Naive B cell (primary cell): ENCODE measurements at regions not wholly inside any gene's neighbourhood (a gene's known extent, or its start where the extent isn't known, plus 50 kb on each side); places are given as distances from the start of the nearest gene placed in this dataset.

ENCODE experiments used
- ATAC-seq, 2 donors: fragments of 150-1000 bp; cut with Tn5 transposase; 2 replicates each; pipeline ENCODE4 v1.10.0; 2021; ENCODE audit warnings: low read depth in 2 of 2, mild to moderate bottlenecking in 2 of 2, moderate library complexity in 2 of 2
- DNase-seq: peaks from one replicate; pipeline ENCODE4 v3.0.0; 2022
- H3K27ac Mint-ChIP-seq, 6 donors: one replicate each; pipeline ENCODE4 v1.8.0; 2020 to 2022; ENCODE audit warnings: mild to moderate bottlenecking in 6 of 6, mixed read lengths in 6 of 6, moderate library complexity in 5 of 6, inconsistent platforms in 2 of 6
- H3K27me3 Mint-ChIP-seq, 3 donors: one replicate each; pipeline ENCODE4 v1.8.0; 2021 to 2022; ENCODE audit warnings: mixed read lengths in 3 of 3, mild to moderate bottlenecking in 1 of 3
- H3K36me3 Mint-ChIP-seq, 2 donors: one replicate each; pipeline ENCODE4 v1.8.0; 2020 to 2022; ENCODE audit warnings: mixed read lengths in 2 of 2, inconsistent platforms in 1 of 2, mild to moderate bottlenecking in 1 of 2
- H3K4me1 Mint-ChIP-seq, 3 donors: one replicate each; pipeline ENCODE4 v1.8.0; 2020 to 2022; ENCODE audit warnings: mixed read lengths in 3 of 3, inconsistent platforms in 1 of 3, mild to moderate bottlenecking in 1 of 3, moderate library complexity in 1 of 3
- H3K4me3 Mint-ChIP-seq, 8 donors: one replicate each; pipeline ENCODE4 v1.8.0; 2020 to 2022; ENCODE audit warnings: mild to moderate bottlenecking in 8 of 8, mixed read lengths in 8 of 8, moderate library complexity in 8 of 8, inconsistent platforms in 2 of 8
- H3K9me3 Mint-ChIP-seq, 7 donors: one replicate each; pipeline ENCODE4 v1.8.0; 2020 to 2022; ENCODE audit warnings: mixed read lengths in 7 of 7, mild to moderate bottlenecking in 5 of 7, inconsistent platforms in 2 of 7, moderate library complexity in 1 of 7

DNA sequence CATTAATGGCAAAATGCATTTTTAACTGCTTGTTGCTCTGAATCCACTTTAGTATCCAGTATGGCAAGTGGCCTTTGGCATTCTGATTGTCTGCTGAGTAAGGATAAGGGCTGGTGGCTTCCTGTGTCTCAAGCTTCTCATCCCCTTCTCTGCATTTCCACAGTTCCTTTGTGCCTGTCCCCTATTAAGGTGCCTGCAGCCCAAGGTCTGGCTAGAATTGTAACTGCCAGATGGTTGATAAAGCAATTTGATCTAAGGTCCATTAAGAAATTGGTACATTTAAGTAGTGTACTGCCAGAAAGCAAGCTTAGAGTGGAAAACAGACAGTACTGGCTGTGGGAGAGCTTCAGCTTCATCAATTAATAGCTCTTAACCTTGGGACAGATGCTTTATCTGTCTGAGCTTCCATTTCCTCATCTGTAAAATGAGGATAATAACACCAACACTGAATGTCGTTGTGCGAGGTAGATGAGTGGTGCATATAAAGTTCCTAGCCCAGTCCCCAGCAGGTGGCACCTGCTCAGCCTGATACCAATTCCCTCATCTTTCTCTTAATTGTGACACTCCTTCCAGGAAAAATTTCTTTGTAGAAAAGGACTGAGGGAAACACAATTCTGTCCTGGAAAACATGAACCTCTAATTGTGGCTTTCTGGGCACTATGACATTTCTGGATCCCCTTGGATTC is 570.6 kb upstream of the GCFC2 start:
- no peaks in the 10 kb centered on the region for H3K27me3 Mint-ChIP-seq
- no peak overlapping the region for H3K4me3 Mint-ChIP-seq
- DNase-seq (no peak), ATAC-seq (no peak)
- peaks cover 0 to 1% (median 0%) of the 10 kb centered on the region in 7 donors for H3K9me3 Mint-ChIP-seq
- no peaks in the 10 kb centered on the region for H3K4me1 Mint-ChIP-seq
- H3K36me3 Mint-ChIP-seq: no peaks in the 10 kb centered on the region
- peak overlapping the region in 1 of 6 donors; percentile 60 for H3K27ac Mint-ChIP-seq

DNA sequence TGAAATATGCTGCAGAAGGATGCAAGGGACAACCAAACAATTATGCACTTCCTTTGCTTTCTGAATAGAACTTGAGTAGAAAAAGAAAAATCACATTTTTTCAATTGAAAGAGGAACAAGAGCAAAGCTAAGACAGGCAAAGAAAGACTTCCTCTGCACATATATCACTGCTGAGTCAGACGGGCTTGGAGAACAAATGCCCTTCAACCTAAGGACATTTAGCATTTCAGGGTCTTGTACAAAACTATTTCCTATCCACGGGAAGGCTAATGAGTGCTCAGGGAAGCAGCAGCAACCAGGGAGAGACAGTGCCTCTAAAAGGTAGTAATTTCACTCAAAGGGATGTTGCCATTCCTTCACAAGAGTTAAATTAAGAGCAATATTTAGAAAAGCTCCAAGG is 570.0 kb upstream of the GCFC2 start:
- H3K27me3 Mint-ChIP-seq: no peaks in the 10 kb centered on the region

DNA sequence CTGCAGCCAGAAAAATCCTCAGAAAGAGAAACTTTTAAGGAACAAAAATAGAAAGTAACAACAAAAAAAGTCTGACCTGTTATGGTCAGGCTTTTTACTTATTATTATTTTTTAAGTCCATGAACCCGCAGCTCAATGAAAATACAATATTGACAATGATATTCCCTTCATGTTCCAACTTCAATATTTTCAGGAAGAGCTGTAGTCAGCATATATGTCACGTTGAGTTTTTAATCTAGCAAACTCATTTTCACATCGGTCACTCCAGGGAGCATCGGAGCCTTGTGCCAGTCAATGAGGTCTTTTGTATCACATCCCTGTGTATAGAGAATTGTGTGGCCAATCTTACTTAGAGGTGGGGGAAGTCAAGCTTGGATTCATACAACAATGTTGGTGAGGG is 568.4 kb upstream of the GCFC2 start:
- ATAC-seq (no peak), DNase-seq (no peak)
- Mint-ChIP-seq H3K27ac (no peak overlapping the region), H3K9me3 (peaks cover 0 to 4% (median 0%) of the 10 kb centered on the region in 7 donors), H3K36me3 (no peaks in the 10 kb centered on the region), H3K4me3 (no peak overlapping the region), H3K27me3 (no peaks in the 10 kb centered on the region), H3K4me1 (no peaks in the 10 kb centered on the region)

More for the DNA sequence above, 570.0 kb upstream of the GCFC2 start:
- ATAC-seq (no peak), DNase-seq (no peak)
- Mint-ChIP-seq H3K4me1 (no peaks in the 10 kb centered on the region), H3K9me3 (peaks cover 0 to 4% (median 0%) of the 10 kb centered on the region in 7 donors), H3K36me3 (no peaks in the 10 kb centered on the region), H3K27ac (no peak overlapping the region), H3K4me3 (no peak overlapping the region)

DNA sequence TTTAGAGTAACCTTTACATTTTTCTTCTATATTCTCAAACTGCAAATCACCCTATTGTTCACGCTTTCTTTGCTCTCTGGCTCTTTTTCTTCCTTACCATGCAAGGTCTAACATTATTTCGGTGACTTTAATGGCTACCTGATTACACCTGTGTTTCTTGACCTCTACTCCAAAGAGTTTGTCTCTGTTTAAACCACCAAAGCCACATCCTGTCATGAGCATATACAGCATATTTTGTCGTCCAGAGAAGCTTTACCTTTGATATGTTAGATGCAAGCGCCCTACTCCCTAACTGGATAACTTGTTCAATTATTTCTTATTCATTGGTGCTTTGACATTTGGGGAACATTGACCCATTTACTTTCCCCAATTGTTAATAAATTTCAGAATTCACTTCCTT is 565.1 kb upstream of the GCFC2 start:
- H3K4me3 Mint-ChIP-seq: no peak overlapping the region
- H3K27me3 Mint-ChIP-seq: no peaks in the 10 kb centered on the region
- ATAC-seq (no peak), DNase-seq (no peak)
- H3K27ac Mint-ChIP-seq: no peak overlapping the region
- no peaks in the 10 kb centered on the region for H3K4me1 Mint-ChIP-seq
- H3K9me3 Mint-ChIP-seq: peaks cover 0 to 8% (median 0%) of the 10 kb centered on the region in 7 donors
- no peaks in the 10 kb centered on the region for H3K36me3 Mint-ChIP-seq

DNA sequence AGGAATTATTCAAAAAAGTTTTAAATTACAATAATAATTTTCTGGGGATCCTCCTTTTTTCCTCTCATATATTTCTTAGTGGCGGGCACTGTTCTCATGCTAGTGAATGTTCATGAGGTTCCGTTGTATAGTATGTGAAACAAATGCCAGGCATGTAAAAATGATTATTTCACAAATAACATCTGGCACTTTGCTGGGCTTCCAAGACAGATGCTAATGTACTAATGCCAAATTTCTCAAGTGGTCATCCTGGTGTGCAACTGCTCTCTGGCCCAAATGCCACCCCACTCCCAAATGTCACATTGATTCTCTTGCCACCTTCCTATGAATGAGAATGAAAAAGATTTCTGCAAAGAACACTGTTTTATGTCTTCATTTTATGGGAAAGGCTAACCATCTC is 564.0 kb upstream of the GCFC2 start:
- peaks cover 0 to 8% (median 2%) of the 10 kb centered on the region in 7 donors for H3K9me3 Mint-ChIP-seq
- H3K27me3 Mint-ChIP-seq: no peaks in the 10 kb centered on the region
- H3K4me3 Mint-ChIP-seq: no peak overlapping the region
- H3K36me3 Mint-ChIP-seq: no peaks in the 10 kb centered on the region
- no peak for ATAC-seq
- no peaks in the 10 kb centered on the region for H3K4me1 Mint-ChIP-seq
- no peak for DNase-seq
- H3K27ac Mint-ChIP-seq: no peak overlapping the region

DNA sequence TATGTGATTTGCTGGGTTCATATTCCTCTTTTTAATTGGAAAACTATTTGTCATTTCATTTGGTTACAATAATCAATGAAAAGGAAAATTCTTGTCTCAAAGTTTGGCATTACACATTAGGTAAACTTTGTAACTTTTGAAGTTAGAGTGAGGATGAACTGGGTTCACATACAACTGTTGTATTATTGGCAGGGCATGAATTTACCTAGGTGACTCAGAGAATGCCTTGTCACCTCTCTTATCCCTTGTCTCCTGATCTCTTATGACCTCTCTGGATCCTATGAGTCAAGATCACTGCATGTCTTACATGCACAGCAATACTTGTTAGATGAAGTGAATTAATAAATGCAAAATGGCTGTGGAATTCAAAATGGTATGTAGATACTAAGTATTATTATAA is 563.4 kb upstream of the GCFC2 start:
- Mint-ChIP-seq H3K4me1 (no peaks in the 10 kb centered on the region), H3K36me3 (no peaks in the 10 kb centered on the region), H3K27ac (no peak overlapping the region), H3K4me3 (no peak overlapping the region), H3K27me3 (no peaks in the 10 kb centered on the region), H3K9me3 (peaks cover 0 to 7% (median 2%) of the 10 kb centered on the region in 7 donors)
- ATAC-seq (no peak), DNase-seq (no peak)

DNA sequence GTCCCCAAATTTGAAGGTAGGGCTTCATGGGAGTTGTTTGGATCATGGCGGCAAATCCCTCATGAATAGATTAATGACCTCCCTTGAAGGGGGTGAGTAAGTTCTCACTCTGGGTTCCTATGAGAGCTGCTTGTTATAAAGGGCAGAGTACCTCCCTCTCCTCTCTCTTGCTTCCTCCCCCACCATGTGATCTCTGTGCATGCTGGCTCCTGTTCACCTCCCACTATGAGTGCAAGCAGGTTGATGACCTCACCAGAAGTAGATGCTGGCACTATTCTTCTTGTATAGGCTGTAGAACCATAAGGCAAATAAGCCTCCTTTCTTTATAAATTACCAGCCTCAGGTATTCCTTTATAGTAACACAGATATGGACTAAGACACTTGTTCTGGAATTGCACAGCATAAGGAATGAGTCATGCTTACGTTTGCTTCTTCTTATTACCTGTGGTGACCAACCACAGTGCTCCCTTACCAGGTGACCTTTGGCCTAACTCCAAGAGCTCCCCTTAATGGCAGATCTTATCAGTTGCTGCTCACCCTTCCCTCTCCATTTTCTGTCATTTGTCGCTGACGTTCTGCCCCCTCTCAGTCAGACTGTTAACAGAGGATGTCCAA is 559.5 kb upstream of the GCFC2 start:
- no peak for ATAC-seq
- H3K9me3 Mint-ChIP-seq: peaks cover 0 to 7% (median 2%) of the 10 kb centered on the region in 7 donors
- no peaks in the 10 kb centered on the region for H3K27me3 Mint-ChIP-seq
- H3K36me3 Mint-ChIP-seq: no peaks in the 10 kb centered on the region
- H3K4me3 Mint-ChIP-seq: no peak overlapping the region
- H3K27ac Mint-ChIP-seq: peak overlapping the region in 1 of 6 donors; percentile 58
- no peaks in the 10 kb centered on the region for H3K4me1 Mint-ChIP-seq
- DNase-seq: no peak

DNA sequence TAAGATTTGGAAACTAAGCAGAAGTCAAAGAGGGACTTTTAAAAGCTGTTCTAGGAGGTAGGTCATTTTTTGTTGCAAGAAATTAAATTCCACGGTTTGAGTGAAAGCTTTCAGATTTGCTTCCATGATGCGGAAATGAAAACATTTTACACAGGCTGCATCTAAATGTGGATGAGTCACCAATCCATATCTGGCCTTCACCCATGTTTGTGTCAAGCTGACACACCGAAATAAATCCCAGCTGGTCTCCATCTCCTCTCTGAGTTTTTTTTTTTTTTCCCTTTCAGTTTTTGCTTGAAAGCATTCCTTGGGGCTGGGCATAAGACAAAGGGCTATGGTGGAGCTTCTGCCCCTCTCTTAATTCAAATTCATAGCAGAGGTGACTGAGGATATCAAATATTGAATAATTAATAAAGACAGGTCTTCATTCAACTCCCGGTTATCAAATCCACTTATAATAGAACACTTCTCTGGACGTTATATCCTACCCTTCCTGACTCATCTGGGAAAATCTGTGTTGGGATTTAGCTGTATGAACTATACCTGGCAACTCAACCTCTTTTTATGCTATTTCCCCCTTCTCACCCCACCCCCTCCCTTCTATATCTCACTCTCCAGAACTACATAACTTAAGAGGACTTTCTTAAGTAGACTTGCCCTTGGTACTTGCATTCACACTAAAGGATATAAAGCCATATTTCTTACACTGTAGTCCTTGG is 558.3 kb upstream of the GCFC2 start:
- DNase-seq (no peak), ATAC-seq (no peak)
- no peaks in the 10 kb centered on the region for H3K36me3 Mint-ChIP-seq
- no peak overlapping the region for H3K27ac Mint-ChIP-seq
- H3K27me3 Mint-ChIP-seq: no peaks in the 10 kb centered on the region
- no peak overlapping the region for H3K4me3 Mint-ChIP-seq
- no peaks in the 10 kb centered on the region for H3K4me1 Mint-ChIP-seq
- peaks cover 0 to 7% (median 2%) of the 10 kb centered on the region in 7 donors for H3K9me3 Mint-ChIP-seq

DNA sequence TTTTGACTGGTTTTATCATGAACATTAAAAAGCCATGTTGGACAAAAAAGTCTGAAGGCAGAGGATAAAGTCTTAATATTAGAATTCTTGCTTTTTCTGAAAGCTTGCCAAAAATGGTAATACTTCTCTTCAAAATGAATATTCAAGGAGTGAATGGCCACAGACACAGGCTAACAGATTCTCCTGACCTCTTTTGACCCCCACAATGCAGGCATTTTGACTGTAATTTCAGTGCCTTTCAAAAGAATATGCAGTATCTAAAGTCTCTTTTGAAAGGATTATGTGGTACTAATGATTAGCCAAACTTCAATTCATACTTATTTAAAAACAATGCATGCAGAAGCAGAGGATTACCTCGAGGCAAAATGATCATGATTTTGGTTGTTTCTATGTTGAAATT is 557.8 kb upstream of the GCFC2 start:
- H3K4me3 Mint-ChIP-seq: no peak overlapping the region
- no peak for ATAC-seq
- no peaks in the 10 kb centered on the region for H3K36me3 Mint-ChIP-seq
- H3K9me3 Mint-ChIP-seq: peaks cover 0 to 7% (median 2%) of the 10 kb centered on the region in 7 donors
- H3K27me3 Mint-ChIP-seq: no peaks in the 10 kb centered on the region
- H3K4me1 Mint-ChIP-seq: no peaks in the 10 kb centered on the region
- no peak for DNase-seq
- H3K27ac Mint-ChIP-seq: no peak overlapping the region

DNA sequence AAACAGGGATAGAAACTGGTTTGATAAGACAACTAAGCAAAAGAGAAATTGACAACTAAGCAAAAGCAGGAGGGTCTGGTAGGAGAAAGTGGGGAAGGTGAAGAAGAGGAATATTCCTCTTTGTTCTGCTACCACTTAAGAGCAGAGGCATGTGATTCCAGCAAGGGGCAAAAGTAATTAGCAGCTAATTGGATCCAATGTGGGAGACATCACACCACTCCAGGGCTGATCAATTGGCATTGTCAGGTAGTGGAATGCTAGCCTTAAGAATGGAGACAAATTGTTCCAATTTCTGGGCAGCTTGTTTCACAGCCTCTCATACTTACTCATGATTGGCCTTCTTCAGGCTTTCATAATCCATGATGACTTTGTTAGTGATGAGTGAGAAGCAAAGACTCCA is 547.1 kb upstream of the GCFC2 start:
- no peaks in the 10 kb centered on the region for H3K27me3 Mint-ChIP-seq
- H3K4me1 Mint-ChIP-seq: no peaks in the 10 kb centered on the region
- peaks cover 0 to 2% (median 0%) of the 10 kb centered on the region in 7 donors for H3K9me3 Mint-ChIP-seq
- H3K27ac Mint-ChIP-seq: no peak overlapping the region
- no peak for DNase-seq
- H3K36me3 Mint-ChIP-seq: no peaks in the 10 kb centered on the region
- ATAC-seq: no peak
- no peak overlapping the region for H3K4me3 Mint-ChIP-seq

DNA sequence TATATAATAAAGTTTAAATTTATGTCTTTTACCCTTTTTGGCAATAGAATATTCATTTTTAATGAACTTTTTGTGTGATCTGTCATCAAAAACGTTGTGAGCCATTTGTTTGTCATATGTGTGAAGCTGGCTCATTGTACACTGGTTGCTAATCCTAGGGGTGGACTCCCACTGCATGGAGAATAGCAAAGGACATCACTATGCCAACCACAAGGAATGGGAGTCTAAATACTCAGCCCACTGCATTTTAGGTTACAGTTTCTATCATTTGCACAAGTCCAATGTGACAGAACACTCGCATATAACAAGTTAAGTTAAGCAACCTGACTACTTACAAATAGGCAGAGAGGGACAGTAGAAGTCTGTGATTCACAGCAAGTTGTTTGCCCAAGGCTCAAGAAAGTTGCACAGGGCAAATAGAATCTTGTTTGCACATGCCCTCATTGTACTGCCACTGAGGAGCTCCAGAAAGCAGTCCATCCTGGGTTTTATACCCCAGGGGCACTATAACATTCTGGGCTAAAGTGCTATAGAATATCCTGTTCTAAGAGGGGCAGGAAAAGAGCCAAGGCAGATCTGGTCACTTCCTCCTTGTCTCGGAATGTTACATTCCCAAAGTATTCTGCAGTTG is 545.9 kb upstream of the GCFC2 start:
- no peak for DNase-seq
- H3K9me3 Mint-ChIP-seq: peaks cover 0 to 2% (median 0%) of the 10 kb centered on the region in 7 donors
- H3K4me3 Mint-ChIP-seq: no peak overlapping the region
- no peaks in the 10 kb centered on the region for H3K36me3 Mint-ChIP-seq
- no peaks in the 10 kb centered on the region for H3K4me1 Mint-ChIP-seq
- ATAC-seq: no peak
- H3K27ac Mint-ChIP-seq: no peak overlapping the region
- no peaks in the 10 kb centered on the region for H3K27me3 Mint-ChIP-seq

DNA sequence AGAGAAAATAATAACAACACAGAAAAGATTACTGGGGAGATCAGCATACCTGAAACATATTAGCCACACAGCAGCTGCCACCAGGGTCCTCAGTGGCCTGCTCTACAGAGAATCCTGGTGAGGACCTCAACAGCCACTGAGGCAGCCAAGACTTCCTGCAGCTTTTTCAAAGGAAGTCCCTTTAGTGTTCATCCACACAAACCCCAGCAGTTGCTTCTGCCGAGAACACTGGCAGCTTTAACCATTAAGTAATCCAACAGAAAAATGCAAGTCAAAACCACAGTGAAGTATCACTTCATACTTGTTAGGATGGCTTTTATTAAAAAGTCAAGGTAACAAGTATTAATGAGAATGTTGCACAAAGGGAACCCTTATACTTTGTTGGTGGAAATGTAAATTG is 542.0 kb upstream of the GCFC2 start:
- H3K36me3 Mint-ChIP-seq: no peaks in the 10 kb centered on the region
- H3K27me3 Mint-ChIP-seq: no peaks in the 10 kb centered on the region
- H3K27ac Mint-ChIP-seq: no peak overlapping the region
- no peaks in the 10 kb centered on the region for H3K4me1 Mint-ChIP-seq
- peaks cover 0 to 2% (median 0%) of the 10 kb centered on the region in 7 donors for H3K9me3 Mint-ChIP-seq
- DNase-seq (no peak), ATAC-seq (no peak)
- no peak overlapping the region for H3K4me3 Mint-ChIP-seq

DNA sequence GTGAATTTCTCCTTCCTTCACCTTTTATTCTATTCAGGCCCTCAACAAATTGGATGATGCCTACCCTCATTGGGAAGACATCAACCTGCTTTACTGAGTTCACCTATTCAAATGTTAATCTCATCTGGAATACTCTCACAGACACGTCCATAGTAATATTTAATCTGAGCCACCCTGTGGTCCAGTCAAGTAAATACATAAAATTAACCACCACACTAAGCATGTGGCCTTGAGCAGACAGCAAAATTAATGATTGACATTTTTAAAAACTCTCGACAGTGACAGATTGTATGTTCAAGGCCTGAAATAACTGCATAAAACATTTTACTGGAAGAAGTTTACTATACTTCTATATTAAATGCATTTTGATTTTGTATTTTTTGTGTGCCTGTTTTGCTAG is 540.6 kb upstream of the GCFC2 start:
- no peak for ATAC-seq
- Mint-ChIP-seq H3K27me3 (no peaks in the 10 kb centered on the region), H3K9me3 (peaks cover 0 to 4% (median 2%) of the 10 kb centered on the region in 7 donors), H3K27ac (no peak overlapping the region), H3K4me1 (no peaks in the 10 kb centered on the region), H3K36me3 (no peaks in the 10 kb centered on the region), H3K4me3 (no peak overlapping the region)
- no peak for DNase-seq

DNA sequence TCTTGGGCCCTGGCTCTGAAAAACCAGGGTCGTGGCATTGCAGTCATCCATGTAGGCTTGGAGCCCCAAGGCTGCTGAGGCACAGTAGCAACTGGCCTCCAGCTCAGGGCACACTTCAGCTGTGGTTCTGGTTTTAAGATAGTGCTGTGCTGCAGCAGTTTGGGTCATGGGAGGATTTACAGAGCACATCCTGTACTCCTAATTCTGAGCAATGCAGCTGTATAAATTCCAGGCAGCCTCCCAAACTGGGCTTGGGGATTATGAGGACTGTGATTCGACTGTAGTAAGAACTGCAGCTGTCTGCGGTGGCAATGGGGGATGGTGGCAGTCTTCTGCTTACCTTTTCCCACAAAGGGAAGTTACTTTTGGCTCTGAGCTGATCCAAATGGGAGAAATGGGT is 536.3 kb upstream of the GCFC2 start:
- H3K27ac Mint-ChIP-seq: no peak overlapping the region
- no peaks in the 10 kb centered on the region for H3K4me1 Mint-ChIP-seq
- no peak overlapping the region for H3K4me3 Mint-ChIP-seq
- H3K36me3 Mint-ChIP-seq: no peaks in the 10 kb centered on the region
- peaks cover 0 to 8% (median 0%) of the 10 kb centered on the region in 7 donors for H3K9me3 Mint-ChIP-seq
- ATAC-seq (no peak), DNase-seq (no peak)
- H3K27me3 Mint-ChIP-seq: no peaks in the 10 kb centered on the region
